KG1 (cell line): ENCODE measurements at regions not wholly inside any gene's neighbourhood (a gene's known extent, or its start where the extent isn't known, plus 50 kb on each side); places are given as distances from the start of the nearest gene placed in this dataset.
A peak's percentile ranks its signal among the peaks of the same experiment; 100 is the strongest.
"Not testable (repeated sequence)": the region's sequence is repeated elsewhere in the genome, so short reads cannot be mapped to it uniquely, and the experiment has no call there.

Experiments
- DNase-seq: peaks from one replicate; lab custom pipeline; 2025; lab: John Stamatoyannopoulos, UW

- no peak for DNase-seq
Observed at GRCh38 chr6:8918196-8918595, 482.9 kb upstream of the SLC35B3 start.

DNA sequence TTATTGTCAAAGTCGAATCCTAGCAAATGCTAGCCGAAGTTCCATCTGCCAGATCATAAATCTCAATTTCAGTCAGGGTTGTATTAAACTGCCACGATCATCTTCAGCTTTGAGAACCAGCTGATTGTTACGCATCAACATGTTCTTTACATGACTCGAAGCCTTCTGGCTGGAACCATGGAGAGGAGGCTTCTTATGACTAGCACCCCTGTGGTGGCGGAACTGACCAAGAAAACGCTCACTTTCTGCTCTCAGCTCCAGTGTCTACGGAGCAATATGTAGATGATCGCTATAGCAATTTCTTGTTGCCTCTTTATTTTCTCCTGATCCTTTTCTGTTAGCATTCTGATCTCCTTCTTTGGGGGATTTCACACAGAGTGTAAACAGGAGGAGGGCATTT is 479.4 kb upstream of the SLC35B3 start:
- no peak for DNase-seq

- no peak for DNase-seq
Observed at GRCh38 chr6:8908638-8909037, 473.3 kb upstream of the SLC35B3 start.

GRCh38 chr6:8906699-8907098 is 471.4 kb upstream of the SLC35B3 start:
- no peak for DNase-seq

GRCh38 chr6:8905757-8906156 is 470.4 kb upstream of the SLC35B3 start:
- no peak for DNase-seq

DNA sequence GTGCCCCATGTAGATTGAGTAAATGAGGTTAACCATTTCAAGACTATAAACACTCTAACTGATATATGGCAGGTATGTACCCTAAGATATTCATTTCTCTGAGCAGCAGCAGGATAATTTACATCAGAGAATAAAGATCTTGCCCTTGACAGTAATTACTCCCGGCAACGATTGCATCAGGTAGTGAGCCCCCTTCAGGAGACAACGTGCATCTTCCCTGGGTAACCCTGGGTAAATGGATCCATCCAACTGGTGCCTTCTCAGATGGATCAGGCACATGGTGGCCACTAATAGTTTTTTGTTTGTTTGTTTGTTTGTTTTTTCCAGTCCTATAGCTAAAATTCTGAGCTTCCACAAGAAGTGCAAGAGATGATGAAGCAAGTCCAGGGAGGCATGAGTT is 469.4 kb upstream of the SLC35B3 start:
- DNase-seq = no peak

GRCh38 chr6:8900056-8900455 is 464.7 kb upstream of the SLC35B3 start:
- no peak for DNase-seq

- DNase-seq = no peak
Observed at GRCh38 chr6:8889514-8889913, 454.2 kb upstream of the SLC35B3 start.

DNA sequence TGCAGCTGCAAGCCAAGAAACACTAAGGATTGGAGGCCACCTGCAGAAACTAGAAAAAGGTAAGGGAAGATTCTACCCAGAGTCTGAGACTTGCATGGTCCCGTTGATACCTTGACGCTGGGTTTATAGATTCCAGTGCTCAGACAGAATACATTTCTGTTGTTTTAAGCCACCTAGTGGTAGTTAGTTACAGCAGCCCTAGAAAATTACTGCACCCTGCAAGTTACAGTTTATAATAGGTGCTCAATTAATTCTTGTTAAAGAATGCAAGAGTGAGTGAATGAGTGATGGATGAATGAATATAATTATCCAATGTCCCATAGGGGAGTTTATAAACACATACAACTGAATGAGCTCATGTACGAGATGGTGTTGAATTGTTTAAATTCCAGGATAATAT is 453.1 kb upstream of the SLC35B3 start:
- peak; percentile 5 for DNase-seq

DNA sequence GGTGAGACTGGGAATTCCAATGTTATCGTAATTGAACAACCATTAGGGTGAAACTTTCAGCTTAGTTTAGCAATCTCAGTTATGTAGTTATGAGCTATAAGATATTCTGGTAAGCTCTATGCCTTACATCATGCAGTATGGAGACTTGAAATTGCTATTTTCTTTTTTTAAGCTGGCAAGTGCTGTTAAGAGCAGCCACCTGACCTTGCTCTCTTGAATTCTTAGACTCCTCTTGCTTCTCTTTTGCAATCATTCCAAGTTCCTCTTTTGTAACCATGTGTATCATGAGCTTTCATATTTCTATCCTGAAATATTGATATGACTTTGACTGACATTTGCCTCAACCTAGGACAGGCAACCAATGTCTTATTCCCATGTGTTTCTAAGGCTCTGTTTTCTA is 446.3 kb upstream of the SLC35B3 start:
- DNase-seq = no peak

- DNase-seq = no peak
Observed at GRCh38 chr6:8879334-8879733, 444.0 kb upstream of the SLC35B3 start.

- no peak for DNase-seq
Observed at GRCh38 chr6:8875986-8876385, 440.6 kb upstream of the SLC35B3 start.

DNA sequence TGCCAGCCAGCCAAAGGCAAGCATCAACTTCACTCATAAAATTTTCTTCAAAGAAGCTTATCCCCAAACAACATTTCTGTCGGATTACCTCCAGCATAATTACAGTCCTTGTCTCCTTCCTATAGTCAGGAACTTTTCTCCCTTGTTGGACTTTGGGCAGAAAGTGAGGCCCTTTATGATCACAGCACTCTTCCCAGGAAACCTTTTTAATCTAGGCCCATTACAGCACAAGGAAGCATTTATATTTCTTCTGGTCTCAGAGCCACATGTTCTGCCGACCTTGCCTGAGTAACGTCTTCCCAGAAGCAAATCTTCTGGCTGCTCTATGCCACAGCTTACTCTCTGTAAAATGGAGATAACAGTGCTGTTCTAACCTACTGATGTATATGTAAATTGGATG is 437.2 kb upstream of the SLC35B3 start:
- DNase-seq = no peak

- DNase-seq = no peak
Observed at GRCh38 chr6:8865451-8865850, 430.1 kb upstream of the SLC35B3 start.

DNA sequence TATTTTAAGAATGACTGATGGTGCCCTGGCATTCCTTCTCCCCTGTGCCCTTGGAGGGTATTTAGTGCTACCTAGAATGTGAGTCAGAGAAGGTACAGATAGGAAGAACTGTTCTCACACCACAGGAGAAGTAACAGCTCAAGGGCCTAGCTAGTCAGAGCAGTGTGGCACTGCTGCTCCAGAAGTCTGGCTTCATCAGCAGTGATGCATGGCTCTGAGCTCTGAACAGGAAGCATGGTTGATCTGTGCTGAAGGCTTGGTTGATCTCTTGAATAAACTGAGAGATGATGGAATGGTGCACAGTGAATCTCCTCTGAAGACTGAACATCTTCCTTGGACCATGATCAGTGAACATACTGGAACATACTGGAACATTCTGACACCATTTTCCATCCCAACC is 425.3 kb upstream of the SLC35B3 start:
- no peak for DNase-seq

- DNase-seq = no peak
Observed at GRCh38 chr6:8859501-8859900, 424.2 kb upstream of the SLC35B3 start.

DNA sequence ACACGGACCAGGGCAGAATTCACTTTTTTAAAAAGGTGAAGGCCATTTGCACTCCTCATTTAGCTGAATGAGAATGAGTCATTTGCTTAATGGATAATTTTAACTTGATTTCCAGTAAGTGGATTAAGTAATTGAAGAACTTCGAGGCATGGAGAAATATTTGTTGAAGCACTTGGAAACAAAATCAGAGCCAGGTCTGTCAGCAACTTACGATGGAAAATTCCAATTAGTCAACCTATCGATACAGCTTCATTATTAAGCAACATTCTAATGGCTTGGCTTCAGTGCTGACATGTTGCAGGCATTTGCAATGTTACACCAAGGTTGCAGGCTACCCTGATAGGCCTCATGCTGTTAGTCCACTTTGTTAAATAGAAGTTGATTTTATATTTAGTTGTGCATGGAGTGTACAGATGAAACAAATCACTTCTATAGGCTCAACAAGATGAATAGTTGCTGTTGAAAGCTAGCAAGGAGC is 423.5 kb upstream of the SLC35B3 start:
- no peak for DNase-seq

DNA sequence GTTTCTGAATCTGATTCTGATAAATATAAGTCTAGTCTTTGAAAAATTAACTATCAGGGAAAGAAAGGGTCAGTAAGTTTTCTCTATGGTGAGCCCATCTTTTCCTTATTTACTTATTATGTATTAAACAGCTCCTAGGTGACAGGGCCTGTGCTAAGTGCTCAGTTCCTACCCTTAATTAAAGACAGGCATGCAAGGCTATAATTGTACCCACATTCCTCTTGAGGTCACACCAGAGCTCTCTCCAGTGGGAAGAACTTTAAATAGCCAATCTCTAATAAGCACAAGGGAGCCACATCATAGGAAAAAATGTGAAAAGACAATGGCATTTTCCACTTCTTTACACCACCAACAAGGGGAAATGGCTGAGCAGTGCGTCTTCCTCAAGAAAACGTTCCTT is 421.8 kb upstream of the SLC35B3 start:
- no peak for DNase-seq

DNA sequence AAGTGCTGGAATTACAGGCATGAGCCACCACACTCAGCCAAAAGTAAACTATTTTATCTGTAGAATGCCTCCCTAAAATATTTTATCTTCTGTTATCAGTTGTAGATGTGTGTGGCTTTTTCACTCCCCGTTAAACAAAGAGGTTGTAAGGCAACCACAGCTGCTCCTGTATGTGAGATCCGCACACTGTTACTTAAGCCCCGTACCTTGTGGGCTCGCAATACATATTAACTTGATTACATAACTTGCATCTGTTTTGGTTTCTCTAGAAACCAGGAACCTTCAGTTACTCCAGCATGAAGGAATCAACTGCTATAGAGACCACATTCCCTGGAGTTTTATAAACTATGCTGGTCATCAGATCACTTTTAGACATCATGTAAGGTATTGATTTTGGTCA is 420.1 kb upstream of the SLC35B3 start:
- DNase-seq = no peak

DNA sequence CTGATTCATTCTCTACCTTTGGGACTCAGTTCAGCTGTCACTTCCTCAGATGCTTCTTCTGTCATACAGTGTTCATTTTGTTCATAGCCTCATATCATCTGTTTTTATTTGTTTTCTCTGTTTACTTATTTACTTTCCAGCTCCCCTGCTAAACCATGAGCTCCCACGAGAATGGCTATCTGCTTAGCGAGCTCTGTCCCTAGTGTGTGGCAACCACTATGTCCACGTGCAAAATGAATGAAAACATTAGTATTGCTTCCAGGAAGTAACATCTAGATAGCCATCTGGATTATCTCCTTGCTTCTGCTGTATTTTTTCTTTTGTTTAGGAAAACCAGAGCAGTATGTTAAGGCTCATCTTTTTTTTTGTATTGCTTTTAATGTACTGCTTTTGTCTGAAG is 417.0 kb upstream of the SLC35B3 start:
- DNase-seq = no peak

DNA sequence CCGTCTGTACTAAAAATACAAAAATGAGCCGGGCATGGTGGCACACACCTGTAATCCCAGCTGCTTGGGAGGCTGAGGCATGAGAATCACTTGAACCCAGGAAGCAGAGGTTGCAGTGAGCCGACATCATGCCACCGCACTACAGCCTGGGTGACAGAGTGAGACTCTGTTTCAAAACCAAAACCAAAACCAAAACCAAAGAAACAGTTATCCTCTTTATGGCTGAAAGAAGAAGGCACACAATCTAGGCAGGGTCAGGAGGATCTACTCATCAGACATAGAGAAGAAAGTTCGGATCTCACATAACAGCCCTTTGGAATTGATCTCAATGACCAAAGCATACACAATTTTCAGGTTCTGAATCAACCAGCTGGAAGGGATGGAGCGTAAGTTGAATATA is 411.3 kb upstream of the SLC35B3 start:
- not testable (repeated sequence) for DNase-seq

- DNase-seq = no peak
Observed at GRCh38 chr6:8845690-8846089, 410.3 kb upstream of the SLC35B3 start.

- DNase-seq = no peak
Observed at GRCh38 chr6:8844968-8845367, 409.6 kb upstream of the SLC35B3 start.

GRCh38 chr6:8839626-8840025 is 404.3 kb upstream of the SLC35B3 start:
- DNase-seq = no peak

- no peak for DNase-seq
Observed at GRCh38 chr6:8837343-8837742, 402.0 kb upstream of the SLC35B3 start.
